ENCODE measurements at regions not wholly inside any gene's neighbourhood (a gene's known extent, or its start where the extent isn't known, plus 50 kb on each side); places are given as distances from the start of the nearest gene placed in this dataset.

DNA sequence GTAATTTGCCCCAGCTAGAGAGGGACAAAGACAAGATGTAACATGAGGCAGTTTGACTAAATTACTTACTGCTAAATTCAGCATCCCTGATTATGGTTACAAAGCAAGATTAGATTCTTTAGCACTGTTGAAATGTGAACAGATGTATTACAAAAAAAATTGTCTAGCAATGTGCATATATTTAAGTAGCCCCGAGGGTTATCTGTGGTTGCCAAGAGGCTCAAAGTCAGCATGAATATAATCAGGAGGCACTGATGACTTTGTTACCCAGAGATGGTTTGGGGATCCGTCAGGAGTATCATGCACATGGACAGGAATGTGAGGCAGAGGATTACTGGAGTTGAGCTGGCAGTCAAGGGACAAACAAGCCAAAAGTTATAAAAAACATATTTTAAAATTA is 356.9 kb upstream of the CCDC196 start:
- Histone ChIP-seq H2AFZ (ENCODE audit: low read length, unreplicated experiment) (no peak overlapping the region), H3K27me3 (ENCODE audit: insufficient read depth, low read length) (no peaks in the 10 kb centered on the region), H3K4me1 (ENCODE audit: control insufficient read depth, insufficient read depth, low read length, unreplicated experiment) (no peaks in the 10 kb centered on the region), H3K79me2 (ENCODE audit: control insufficient read depth, insufficient read depth, low read length, unreplicated experiment) (no peaks in the 10 kb centered on the region), H3K36me3 (ENCODE audit: insufficient read depth, low read length) (no peaks in the 10 kb centered on the region), H3K4me3 (ENCODE audit: low read depth, low read length) (no peak overlapping the region), H3K27ac (ENCODE audit: low read depth, low read length) (no peak overlapping the region)

DNA sequence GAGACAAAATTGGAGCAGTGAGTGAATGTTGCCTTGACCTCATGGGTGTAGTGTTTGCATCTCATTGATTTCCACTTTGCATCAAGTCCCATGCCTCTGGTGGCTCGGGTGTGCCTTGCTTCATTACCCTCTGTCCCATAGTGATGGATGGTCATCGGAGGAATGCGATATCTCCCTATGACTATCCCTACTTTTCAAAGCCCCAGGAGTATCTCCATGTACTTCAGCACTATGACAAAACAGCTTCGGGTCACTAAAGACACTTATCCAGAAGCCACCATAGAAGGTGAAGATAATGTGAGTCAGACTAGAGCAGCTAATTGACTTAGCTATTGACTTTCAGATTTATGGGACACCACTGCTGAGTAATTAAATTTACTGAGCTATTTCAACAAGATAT is 355.1 kb upstream of the CCDC196 start:
- Histone ChIP-seq H3K27ac (ENCODE audit: low read depth, low read length) (no peak overlapping the region), H2AFZ (ENCODE audit: low read length, unreplicated experiment) (no peak overlapping the region), H3K27me3 (ENCODE audit: insufficient read depth, low read length) (no peaks in the 10 kb centered on the region), H3K4me1 (ENCODE audit: control insufficient read depth, insufficient read depth, low read length, unreplicated experiment) (no peaks in the 10 kb centered on the region), H3K4me3 (ENCODE audit: low read depth, low read length) (no peak overlapping the region), H3K36me3 (ENCODE audit: insufficient read depth, low read length) (no peaks in the 10 kb centered on the region), H3K79me2 (ENCODE audit: control insufficient read depth, insufficient read depth, low read length, unreplicated experiment) (no peaks in the 10 kb centered on the region)

DNA sequence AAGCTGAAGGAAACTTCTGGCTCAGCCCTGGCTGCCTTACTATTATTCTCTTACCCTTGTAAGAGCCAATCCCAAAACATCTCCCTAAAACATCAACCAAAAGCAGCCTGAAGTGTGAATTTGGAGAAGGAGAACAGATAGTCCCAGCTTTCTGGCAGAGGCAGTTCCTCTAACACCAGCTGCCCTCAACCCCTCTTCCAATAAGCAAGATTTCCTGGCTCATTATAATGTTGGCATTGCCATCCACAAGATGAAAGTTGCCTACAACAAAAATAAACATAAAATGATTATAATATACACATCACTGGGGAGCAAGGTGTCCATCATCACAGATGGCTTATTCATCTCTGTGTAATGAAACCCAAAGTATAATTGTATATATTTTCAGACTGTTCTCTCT is 352.5 kb upstream of the CCDC196 start:
- H3K27ac ChIP-seq (ENCODE audit: low read depth, low read length), result no peak overlapping the region
- H3K4me1 ChIP-seq (ENCODE audit: control insufficient read depth, insufficient read depth, low read length, unreplicated experiment), result no peaks in the 10 kb centered on the region
- no peaks in the 10 kb centered on the region for H3K27me3 ChIP-seq (ENCODE audit: insufficient read depth, low read length)
- H3K79me2 ChIP-seq (ENCODE audit: control insufficient read depth, insufficient read depth, low read length, unreplicated experiment), result no peaks in the 10 kb centered on the region
- no peak overlapping the region for H2AFZ ChIP-seq (ENCODE audit: low read length, unreplicated experiment)
- H3K4me3 ChIP-seq (ENCODE audit: low read depth, low read length), result no peak overlapping the region
- no peaks in the 10 kb centered on the region for H3K36me3 ChIP-seq (ENCODE audit: insufficient read depth, low read length)

GRCh38 chr14:66135831-66136230 is 350.3 kb upstream of the CCDC196 start:
- Histone ChIP-seq H3K27me3 (ENCODE audit: insufficient read depth, low read length) (no peaks in the 10 kb centered on the region; the same call in 1 of the 2 replicates), H3K27ac (ENCODE audit: low read depth, low read length) (no peak overlapping the region), H3K79me2 (ENCODE audit: control insufficient read depth, insufficient read depth, low read length, unreplicated experiment) (no peaks in the 10 kb centered on the region), H3K36me3 (ENCODE audit: insufficient read depth, low read length) (no peaks in the 10 kb centered on the region), H3K4me1 (ENCODE audit: control insufficient read depth, insufficient read depth, low read length, unreplicated experiment) (no peaks in the 10 kb centered on the region), H2AFZ (ENCODE audit: low read length, unreplicated experiment) (no peak overlapping the region), H3K4me3 (ENCODE audit: low read depth, low read length) (no peak overlapping the region)

GRCh38 chr14:66137081-66137480 is 349.1 kb upstream of the CCDC196 start:
- Histone ChIP-seq H3K4me3 (ENCODE audit: low read depth, low read length) (no peak overlapping the region), H3K4me1 (ENCODE audit: control insufficient read depth, insufficient read depth, low read length, unreplicated experiment) (no peaks in the 10 kb centered on the region), H2AFZ (ENCODE audit: low read length, unreplicated experiment) (no peak overlapping the region), H3K79me2 (ENCODE audit: control insufficient read depth, insufficient read depth, low read length, unreplicated experiment) (no peaks in the 10 kb centered on the region), H3K27me3 (ENCODE audit: insufficient read depth, low read length) (no peaks in the 10 kb centered on the region; the same call in 1 of the 2 replicates), H3K27ac (ENCODE audit: low read depth, low read length) (no peak overlapping the region), H3K36me3 (ENCODE audit: insufficient read depth, low read length) (no peaks in the 10 kb centered on the region)

GRCh38 chr14:66139432-66139831 is 346.7 kb upstream of the CCDC196 start:
- Histone ChIP-seq H3K36me3 (ENCODE audit: insufficient read depth, low read length) (no peaks in the 10 kb centered on the region), H3K4me3 (ENCODE audit: low read depth, low read length) (no peak overlapping the region), H3K27ac (ENCODE audit: low read depth, low read length) (no peak overlapping the region), H2AFZ (ENCODE audit: low read length, unreplicated experiment) (no peak overlapping the region), H3K79me2 (ENCODE audit: control insufficient read depth, insufficient read depth, low read length, unreplicated experiment) (no peaks in the 10 kb centered on the region), H3K27me3 (ENCODE audit: insufficient read depth, low read length) (no peaks in the 10 kb centered on the region; the same call in 1 of the 2 replicates), H3K4me1 (ENCODE audit: control insufficient read depth, insufficient read depth, low read length, unreplicated experiment) (no peaks in the 10 kb centered on the region)

GRCh38 chr14:66140213-66140918 is 345.8 kb upstream of the CCDC196 start:
- H3K27me3 ChIP-seq (ENCODE audit: insufficient read depth, low read length), result no peaks in the 10 kb centered on the region; the same call in 1 of the 2 replicates
- no peaks in the 10 kb centered on the region for H3K36me3 ChIP-seq (ENCODE audit: insufficient read depth, low read length)
- H3K27ac ChIP-seq (ENCODE audit: low read depth, low read length), result no peak overlapping the region
- no peaks in the 10 kb centered on the region for H3K79me2 ChIP-seq (ENCODE audit: control insufficient read depth, insufficient read depth, low read length, unreplicated experiment)
- H2AFZ ChIP-seq (ENCODE audit: low read length, unreplicated experiment), result no peak overlapping the region
- H3K4me1 ChIP-seq (ENCODE audit: control insufficient read depth, insufficient read depth, low read length, unreplicated experiment), result no peaks in the 10 kb centered on the region
- no peak overlapping the region for H3K4me3 ChIP-seq (ENCODE audit: low read depth, low read length)

DNA sequence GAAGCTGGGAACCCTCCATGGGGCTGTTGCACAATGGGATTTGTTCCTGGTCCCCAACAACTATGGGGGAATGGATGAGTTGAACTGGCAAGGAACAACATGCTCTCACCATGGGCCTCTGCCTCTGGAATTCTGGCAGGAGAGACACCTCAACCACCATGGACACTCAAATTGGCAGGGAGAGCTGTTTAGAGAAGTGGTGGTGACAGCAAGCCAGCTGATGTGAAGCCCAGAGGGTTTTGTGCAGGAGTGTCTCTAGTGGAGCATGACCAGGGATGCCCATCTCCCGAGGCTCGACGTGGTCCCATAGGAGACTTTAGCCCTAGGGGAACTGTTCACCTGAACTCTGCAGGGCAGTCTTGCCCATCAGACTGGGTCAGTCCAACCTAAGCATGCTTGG is 345.2 kb upstream of the CCDC196 start:
- Histone ChIP-seq H3K4me3 (ENCODE audit: low read depth, low read length) (no peak overlapping the region), H3K4me1 (ENCODE audit: control insufficient read depth, insufficient read depth, low read length, unreplicated experiment) (no peaks in the 10 kb centered on the region), H3K27me3 (ENCODE audit: insufficient read depth, low read length) (no peaks in the 10 kb centered on the region; the same call in 1 of the 2 replicates), H3K27ac (ENCODE audit: low read depth, low read length) (no peak overlapping the region), H2AFZ (ENCODE audit: low read length, unreplicated experiment) (no peak overlapping the region), H3K79me2 (ENCODE audit: control insufficient read depth, insufficient read depth, low read length, unreplicated experiment) (no peaks in the 10 kb centered on the region), H3K36me3 (ENCODE audit: insufficient read depth, low read length) (no peaks in the 10 kb centered on the region)

DNA sequence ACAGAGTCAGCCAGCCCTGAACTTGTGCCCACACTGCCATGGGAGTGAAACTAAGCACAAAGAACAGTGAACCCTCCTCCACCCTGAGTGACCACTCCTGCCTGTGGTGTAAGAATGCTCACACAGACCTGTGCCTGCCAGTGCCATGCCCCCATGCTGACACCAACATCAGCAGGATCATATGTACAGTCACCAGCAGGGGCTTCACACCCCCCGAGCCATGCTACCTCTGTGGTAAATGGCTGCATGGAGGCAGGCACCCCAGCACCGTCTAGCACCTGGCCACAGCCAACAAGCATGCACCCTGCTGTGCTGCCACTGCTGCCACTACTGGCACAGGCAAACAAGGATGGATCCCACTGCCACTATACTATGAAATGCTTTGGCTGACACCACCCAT is 344.4 kb upstream of the CCDC196 start:
- H3K36me3 ChIP-seq (ENCODE audit: insufficient read depth, low read length), result no peaks in the 10 kb centered on the region
- H3K79me2 ChIP-seq (ENCODE audit: control insufficient read depth, insufficient read depth, low read length, unreplicated experiment), result no peaks in the 10 kb centered on the region
- no peaks in the 10 kb centered on the region for H3K4me1 ChIP-seq (ENCODE audit: control insufficient read depth, insufficient read depth, low read length, unreplicated experiment)
- no peak overlapping the region for H3K4me3 ChIP-seq (ENCODE audit: low read depth, low read length)
- H3K27ac ChIP-seq (ENCODE audit: low read depth, low read length), result no peak overlapping the region
- H3K27me3 ChIP-seq (ENCODE audit: insufficient read depth, low read length), result no peaks in the 10 kb centered on the region; the same call in 1 of the 2 replicates
- H2AFZ ChIP-seq (ENCODE audit: low read length, unreplicated experiment), result no peak overlapping the region

- Histone ChIP-seq H3K4me1 (ENCODE audit: control insufficient read depth, insufficient read depth, low read length, unreplicated experiment) (no peaks in the 10 kb centered on the region), H3K27ac (ENCODE audit: low read depth, low read length) (no peak overlapping the region), H3K4me3 (ENCODE audit: low read depth, low read length) (no peak overlapping the region), H3K36me3 (ENCODE audit: insufficient read depth, low read length) (no peaks in the 10 kb centered on the region), H2AFZ (ENCODE audit: low read length, unreplicated experiment) (no peak overlapping the region), H3K79me2 (ENCODE audit: control insufficient read depth, insufficient read depth, low read length, unreplicated experiment) (no peaks in the 10 kb centered on the region), H3K27me3 (ENCODE audit: insufficient read depth, low read length) (no peaks in the 10 kb centered on the region; the same call in 1 of the 2 replicates)
These were observed 342.6 kb upstream of the CCDC196 start for GRCh38 chr14:66143387-66144112.

GRCh38 chr14:66152302-66152701 is 333.9 kb upstream of the CCDC196 start:
- no peaks in the 10 kb centered on the region for H3K79me2 ChIP-seq (ENCODE audit: control insufficient read depth, insufficient read depth, low read length, unreplicated experiment)
- H3K4me1 ChIP-seq (ENCODE audit: control insufficient read depth, insufficient read depth, low read length, unreplicated experiment), result no peaks in the 10 kb centered on the region
- H3K27ac ChIP-seq (ENCODE audit: low read depth, low read length), result no peak overlapping the region
- no peaks in the 10 kb centered on the region for H3K27me3 ChIP-seq (ENCODE audit: insufficient read depth, low read length)
- no peak overlapping the region for H3K4me3 ChIP-seq (ENCODE audit: low read depth, low read length)
- no peaks in the 10 kb centered on the region for H3K36me3 ChIP-seq (ENCODE audit: insufficient read depth, low read length)
- no peak overlapping the region for H2AFZ ChIP-seq (ENCODE audit: low read length, unreplicated experiment)

Measured in ACC112 (cell line).